Skin epidermis (tissue), 12 donors: ENCODE measurements at regions not wholly inside any gene's neighbourhood (a gene's known extent, or its start where the extent isn't known, plus 50 kb on each side); places are given as distances from the start of the nearest gene placed in this dataset.
"Not testable (repeated sequence)": the region's sequence is repeated elsewhere in the genome, so short reads cannot be mapped to it uniquely, and the experiment has no call there.

Experiments used
- H3K27ac ChIP-seq, 21 experiments: fragments of 200-600 bp; sonication (generic) in 11 of 21; one replicate each; pipeline ENCODE4 v1.5.0; 2020; ENCODE audit warnings: mild to moderate bottlenecking in 3 of 21, inconsistent platforms in 2 of 21, moderate library complexity in 2 of 21
- H3K4me3 ChIP-seq, 7 experiments: fragments of 200-600 bp; sonication (generic) in 2 of 7; one replicate each; pipeline ENCODE4 v1.5.0; 2020; ENCODE audit warnings: inconsistent platforms in 2 of 7, mild to moderate bottlenecking in 2 of 7, moderate library complexity in 1 of 7

GRCh38 chr15:24733659-24734058, 58.1 kb downstream of the NPAP1 start:
- Histone ChIP-seq H3K27ac (no peak overlapping the region), H3K4me3 (no peak overlapping the region)

GRCh38 chr15:24734396-24734795, 58.8 kb downstream of the NPAP1 start:
- H3K4me3 ChIP-seq, result no peak overlapping the region
- no peak overlapping the region for H3K27ac ChIP-seq

GRCh38 chr15:24745290-24745689, 69.7 kb downstream of the NPAP1 start:
- Histone ChIP-seq H3K4me3 (no peak overlapping the region), H3K27ac (no peak overlapping the region)

- Histone ChIP-seq H3K27ac (no peak overlapping the region), H3K4me3 (no peak overlapping the region)
Measured at GRCh38 chr15:24746094-24746493, 70.5 kb downstream of the NPAP1 start.

- Histone ChIP-seq H3K4me3 (no peak overlapping the region), H3K27ac (no peak overlapping the region)
Measured at GRCh38 chr15:24747376-24747775, 71.8 kb downstream of the NPAP1 start.

DNA sequence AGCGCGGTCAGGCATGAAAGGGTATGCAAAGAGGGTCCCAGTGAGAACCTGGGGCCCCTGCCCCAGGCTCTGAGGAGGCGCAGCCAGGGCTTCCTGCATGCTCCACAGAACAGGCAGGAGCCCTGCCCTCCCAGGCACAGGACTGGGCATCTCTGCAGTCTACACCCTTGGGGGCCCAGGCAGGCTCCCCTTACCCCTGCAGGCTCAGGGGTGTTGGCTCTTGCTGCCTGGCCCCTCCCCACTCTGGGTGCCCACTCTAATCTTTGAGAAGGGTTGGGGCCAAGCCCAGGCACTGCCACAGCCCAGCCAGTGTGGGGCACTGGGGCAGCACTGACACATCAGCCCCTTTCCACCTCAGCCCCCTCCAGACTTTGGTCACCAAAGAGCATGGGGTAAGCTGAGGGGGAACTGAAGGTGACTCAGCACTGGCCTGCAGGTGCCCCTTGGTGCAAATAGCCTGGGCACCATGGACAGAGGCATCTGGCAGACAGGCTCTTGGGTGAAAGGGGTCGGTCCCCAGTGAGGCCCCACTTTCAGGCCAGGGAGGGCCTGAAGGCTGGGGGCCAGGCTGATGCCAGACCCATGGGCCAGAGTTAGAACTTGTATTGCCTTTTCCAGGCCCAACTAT, 73.4 kb downstream of the NPAP1 start:
- Histone ChIP-seq H3K27ac (no peak overlapping the region), H3K4me3 (no peak overlapping the region)

DNA sequence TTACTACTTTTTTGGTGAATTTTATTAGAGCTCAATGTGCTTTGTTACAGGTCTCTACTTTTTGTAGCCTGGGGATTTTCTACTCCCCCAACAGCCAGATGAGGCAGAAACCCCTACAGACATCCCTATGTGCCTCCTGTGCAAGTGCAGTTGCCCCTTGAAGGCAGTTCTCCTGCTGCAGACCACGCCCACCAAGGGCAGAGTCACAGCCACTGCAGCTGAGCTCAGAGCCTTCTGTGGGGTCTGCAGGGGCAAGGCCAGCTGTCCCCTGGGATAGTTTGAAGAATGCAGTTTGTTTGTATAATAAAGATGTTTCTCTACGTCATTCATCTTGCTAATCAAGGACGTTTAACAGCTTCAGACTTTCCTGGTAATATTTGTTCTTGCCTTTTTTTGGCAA, 76.8 kb downstream of the NPAP1 start:
- Histone ChIP-seq H3K4me3 (no peak overlapping the region), H3K27ac (no peak overlapping the region)

GRCh38 chr15:24756101-24756500, 80.5 kb downstream of the NPAP1 start:
- no peak overlapping the region for H3K27ac ChIP-seq
- H3K4me3 ChIP-seq, result no peak overlapping the region

DNA sequence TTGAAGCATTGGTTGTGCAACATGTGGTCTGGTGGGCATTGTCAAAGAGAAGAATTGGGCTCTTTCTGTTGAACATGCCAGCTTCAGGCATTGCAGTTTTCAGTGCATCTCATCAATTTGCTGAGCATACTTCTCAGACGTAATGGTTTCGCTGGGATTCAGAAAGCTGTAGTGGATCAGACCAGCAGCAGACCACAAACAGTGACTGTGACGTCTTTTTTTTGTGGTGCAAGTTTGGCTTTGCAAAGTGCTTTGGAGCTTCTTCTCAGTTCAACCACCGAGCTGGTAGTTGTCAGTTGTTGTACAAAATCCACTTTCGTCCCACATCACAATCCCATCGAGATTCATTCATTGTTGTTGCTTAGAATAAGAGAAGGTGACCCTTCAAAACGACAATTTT, 84.5 kb downstream of the NPAP1 start:
- H3K4me3 ChIP-seq, result no peak overlapping the region
- no peak overlapping the region for H3K27ac ChIP-seq

GRCh38 chr15:24761704-24762302, 86.2 kb downstream of the NPAP1 start:
- H3K4me3 ChIP-seq, result no peak overlapping the region
- H3K27ac ChIP-seq, result no peak overlapping the region

DNA sequence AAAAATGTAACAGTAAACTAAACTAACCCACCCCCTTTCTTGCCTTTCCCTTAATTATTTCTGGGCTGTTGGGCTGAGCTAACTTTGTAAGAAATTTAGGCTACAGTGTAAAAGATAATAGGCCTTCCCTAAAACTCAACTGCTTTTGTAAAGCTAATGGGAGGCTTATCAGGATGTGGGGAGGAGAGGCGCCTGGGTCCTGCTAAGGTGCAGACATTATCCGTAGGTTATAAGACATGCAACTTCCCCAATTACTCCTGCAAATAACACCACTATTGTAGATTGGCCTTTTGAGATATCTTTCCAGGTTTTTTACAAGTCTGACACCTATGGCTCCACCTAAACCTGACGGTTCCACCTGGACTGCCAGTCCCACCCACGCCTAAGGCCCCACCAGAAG, 88.3 kb downstream of the NPAP1 start:
- H3K27ac ChIP-seq, result no peak overlapping the region
- H3K4me3 ChIP-seq, result no peak overlapping the region

DNA sequence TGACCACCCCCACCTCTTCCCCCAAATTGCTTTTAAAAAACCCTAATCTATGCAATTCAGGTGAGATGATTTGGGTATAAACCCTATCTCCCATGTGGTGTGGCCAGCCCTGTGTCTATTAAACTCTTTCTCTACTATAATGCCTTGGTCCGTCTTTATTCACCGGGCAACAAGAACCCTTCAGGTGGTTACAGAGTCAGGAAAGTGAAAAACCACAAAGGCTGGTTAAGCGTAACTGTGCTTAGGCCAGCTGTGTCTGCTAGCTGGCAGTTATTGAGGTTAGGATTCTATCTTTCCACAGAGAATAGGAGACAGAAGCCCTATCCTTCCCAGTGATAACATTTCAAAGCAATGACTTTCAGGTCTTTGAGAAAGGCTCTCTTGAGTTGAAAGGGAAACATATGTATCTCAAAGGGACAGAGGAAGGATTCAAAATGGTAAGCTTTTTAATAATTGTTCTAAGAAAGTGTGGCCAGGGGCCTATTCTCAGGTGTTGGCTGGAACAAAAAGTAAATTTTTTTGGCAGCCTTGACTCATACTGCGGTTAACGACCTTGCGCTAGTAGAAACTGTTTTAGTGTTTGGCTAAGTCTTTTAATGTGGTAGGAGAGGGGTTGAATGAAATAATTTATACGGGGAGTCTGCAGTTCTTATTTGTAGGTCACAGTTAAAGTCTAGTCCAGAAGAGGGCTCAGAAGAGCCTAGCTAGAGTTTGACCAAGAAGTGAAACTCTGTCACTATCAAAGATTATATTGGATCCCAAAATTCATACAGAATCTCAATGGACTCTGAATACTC, 89.0 kb downstream of the NPAP1 start:
- Histone ChIP-seq H3K27ac (no peak overlapping the region), H3K4me3 (no peak overlapping the region)

DNA sequence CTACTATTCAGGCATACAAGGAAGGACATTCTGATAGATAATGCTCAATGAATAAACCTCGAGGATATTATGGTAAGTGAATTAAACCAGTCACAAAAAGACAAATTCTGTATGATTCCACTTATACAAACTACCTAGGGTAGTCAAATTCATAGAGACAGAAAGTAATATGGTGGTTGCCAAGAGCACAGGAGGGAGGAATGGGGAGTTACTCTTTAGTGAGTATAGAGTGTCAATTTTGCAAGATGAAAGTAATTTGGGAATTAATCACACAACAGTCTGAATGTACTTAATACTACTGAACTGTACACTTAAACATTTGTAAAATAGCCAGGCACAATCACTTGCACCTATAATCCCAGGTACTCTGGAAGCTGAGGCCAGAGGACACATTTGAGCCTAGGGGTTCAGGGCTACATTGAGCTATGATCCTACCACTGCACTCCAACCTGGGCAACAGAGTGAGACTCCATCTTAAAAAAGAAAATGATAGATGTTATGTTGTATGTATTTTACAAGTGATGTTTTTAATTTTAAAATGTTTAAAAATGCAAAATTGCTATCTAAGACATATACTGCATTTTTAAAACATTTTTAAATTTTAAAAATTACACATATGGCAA, 91.0 kb downstream of the NPAP1 start:
- no peak overlapping the region for H3K27ac ChIP-seq
- H3K4me3 ChIP-seq, result no peak overlapping the region

- peak overlapping the region in 1 of 7 experiments; percentile 23 for H3K4me3 ChIP-seq
- no peak overlapping the region for H3K27ac ChIP-seq
Measured at GRCh38 chr15:24772266-24772665, 96.7 kb downstream of the NPAP1 start.

DNA sequence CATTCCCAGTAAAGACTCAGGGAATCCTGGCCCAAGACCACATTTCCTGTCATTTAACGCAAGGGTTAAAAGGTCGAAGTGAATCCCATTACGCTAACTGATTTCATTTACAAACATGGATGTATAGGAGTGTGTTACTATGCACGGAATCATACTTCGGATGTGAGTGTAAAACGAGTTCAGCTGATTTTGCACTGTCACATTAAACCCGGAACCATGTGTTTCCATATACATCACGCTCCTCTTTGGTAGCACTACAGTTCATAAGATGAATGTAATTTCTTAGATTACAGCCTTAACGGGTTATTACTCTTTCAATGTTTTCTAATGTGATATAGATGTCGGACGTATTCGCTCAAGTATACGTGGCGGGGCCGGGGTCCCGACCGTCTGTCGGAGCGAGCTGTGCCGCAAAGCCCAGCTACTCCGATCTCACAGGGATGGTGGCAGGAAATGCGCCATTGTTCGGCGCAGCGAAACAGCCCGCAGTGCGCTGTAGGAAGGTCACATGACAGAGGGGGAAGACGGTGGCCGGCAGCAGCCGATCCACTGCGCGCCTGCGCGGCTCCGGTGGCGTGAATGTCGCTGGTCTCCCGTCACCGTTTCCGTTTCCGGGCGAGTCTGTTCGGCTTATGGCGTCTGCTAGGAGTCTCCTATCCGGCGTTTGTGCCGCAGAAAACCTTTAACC, 97.3 kb downstream of the NPAP1 start:
- H3K27ac ChIP-seq, result no peak overlapping the region
- H3K4me3 ChIP-seq, result peak overlapping the region in 2 of 7 experiments; percentile 21 to 23

DNA sequence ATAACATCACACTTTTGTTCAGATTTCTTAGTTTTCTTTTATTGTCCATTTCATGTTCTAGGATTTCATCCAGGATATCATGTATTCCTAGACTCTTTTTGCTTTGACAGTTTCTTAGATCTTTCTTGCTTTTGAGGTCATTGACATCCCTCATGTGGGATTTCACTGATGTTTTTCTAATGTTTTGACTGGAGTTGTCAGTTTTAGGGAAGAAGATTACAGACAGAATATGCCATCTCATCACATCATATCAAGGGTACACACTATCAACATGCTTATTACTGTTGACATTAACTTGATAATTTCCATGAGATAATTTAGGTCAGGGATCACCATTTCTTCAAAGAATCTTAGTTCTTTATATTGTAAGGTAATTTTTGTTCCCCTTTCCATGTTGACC, 101.7 kb downstream of the NPAP1 start:
- H3K27ac ChIP-seq, result no peak overlapping the region
- no peak overlapping the region for H3K4me3 ChIP-seq

- no peak overlapping the region for H3K4me3 ChIP-seq
Measured at GRCh38 chr15:24784506-24784905, 108.9 kb downstream of the NPAP1 start.

DNA sequence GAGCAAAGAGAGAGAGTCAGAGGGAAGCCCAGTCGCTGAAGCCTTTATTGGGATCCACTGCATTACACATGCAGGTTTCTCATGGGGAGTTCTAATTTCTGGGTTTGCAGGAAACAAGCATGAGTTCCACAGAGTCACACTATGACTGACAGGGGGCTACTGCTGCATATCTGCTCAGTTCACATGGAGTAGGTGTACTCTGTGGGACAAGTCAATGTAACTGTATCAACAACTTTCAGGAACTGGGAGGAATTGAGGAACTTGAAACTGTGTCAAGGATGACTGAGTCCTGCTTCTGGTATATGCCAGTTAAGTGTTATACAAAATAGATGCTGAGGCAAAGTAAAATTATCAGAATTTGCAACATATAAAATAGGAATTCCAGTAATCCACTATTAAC, 110.8 kb downstream of the NPAP1 start:
- Histone ChIP-seq H3K4me3 (no peak overlapping the region), H3K27ac (no peak overlapping the region)

More at GRCh38 chr15:24784506-24784905, 108.9 kb downstream of the NPAP1 start:
- no peak overlapping the region for H3K27ac ChIP-seq

DNA sequence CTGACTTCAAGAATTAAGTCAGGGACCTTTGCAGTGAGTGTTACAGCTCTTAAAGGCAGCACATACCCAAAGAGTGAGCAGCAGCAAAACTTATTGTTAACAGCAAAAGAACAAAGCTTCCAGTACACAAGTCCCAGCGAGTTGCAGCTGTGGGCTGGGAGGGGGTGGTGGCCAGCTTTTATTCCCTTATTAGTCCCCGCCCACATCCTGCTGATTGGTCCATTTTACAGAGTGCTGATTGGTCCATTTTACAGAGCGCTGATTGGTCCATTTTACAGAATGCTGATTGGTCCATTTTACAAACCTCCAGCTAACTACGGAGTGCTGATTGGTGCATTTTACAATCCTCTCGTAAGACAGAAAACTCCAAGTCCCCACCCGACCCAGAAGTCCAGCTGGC, 127.0 kb downstream of the NPAP1 start:
- not testable (repeated sequence) for H3K27ac ChIP-seq, H3K4me3 ChIP-seq

- H3K4me3 ChIP-seq, result no peak overlapping the region
- H3K27ac ChIP-seq, result no peak overlapping the region
Measured at GRCh38 chr15:24819680-24820079, 135.1 kb upstream of the SNRPN start.
